ENCODE measurements at regions not wholly inside any gene's neighbourhood (a gene's known extent, or its start where the extent isn't known, plus 50 kb on each side); places are given as distances from the start of the nearest gene placed in this dataset.
"Not testable (repeated sequence)": the region's sequence is repeated elsewhere in the genome, so short reads cannot be mapped to it uniquely, and the experiment has no call there.

GRCh38 chr12:83709899-83710298 is 1023.2 kb downstream of the TMTC2 start:
- Histone ChIP-seq H3K36me3 (ENCODE audit: low read depth) (no peaks in the 10 kb centered on the region), H3K4me3 (no peak overlapping the region), H3K4me1 (ENCODE audit: low read depth) (no peaks in the 10 kb centered on the region), H3K9me3 (peaks cover 34% of the 10 kb centered on the region)
- ATAC-seq (no peak), DNase-seq (no peak)
- TF ChIP-seq CTCF (IDR thresholded peaks at IDR 0.05): no peak
- intact Hi-C loops (cut with DNase I, micrococcal nuclease): no loop called here

GRCh38 chr12:83700838-83701237 is 1014.1 kb downstream of the TMTC2 start:
- intact Hi-C loops (cut with DNase I, micrococcal nuclease): no loop called here
- H3K4me1 ChIP-seq (ENCODE audit: low read depth): no peaks in the 10 kb centered on the region

GRCh38 chr12:83696311-83696710 is 1009.6 kb downstream of the TMTC2 start:
- H3K9me3 ChIP-seq; H3K36me3 ChIP-seq (ENCODE audit: low read depth); H3K4me3 ChIP-seq; intact Hi-C loops (cut with DNase I, micrococcal nuclease); H3K4me1 ChIP-seq (ENCODE audit: low read depth); DNase-seq; ATAC-seq: not testable (repeated sequence)

More at GRCh38 chr12:83700838-83701237, 1014.1 kb downstream of the TMTC2 start:
- TF ChIP-seq CTCF (IDR thresholded peaks at IDR 0.05): no peak
- peaks cover 8% of the 10 kb centered on the region for H3K9me3 ChIP-seq
- ATAC-seq (no peak), DNase-seq (no peak)
- H3K4me3 ChIP-seq: no peak overlapping the region
- no peaks in the 10 kb centered on the region for H3K36me3 ChIP-seq (ENCODE audit: low read depth)

GRCh38 chr12:83691730-83692129 is 1005.0 kb downstream of the TMTC2 start:
- TF ChIP-seq CTCF (IDR thresholded peaks at IDR 0.05): no peak
- intact Hi-C loops (cut with DNase I, micrococcal nuclease): no loop called here
- no peak for ATAC-seq
- Histone ChIP-seq H3K36me3 (ENCODE audit: low read depth) (no peaks in the 10 kb centered on the region), H3K9me3 (peaks cover 1% of the 10 kb centered on the region), H3K4me3 (no peak overlapping the region), H3K4me1 (ENCODE audit: low read depth) (no peaks in the 10 kb centered on the region)
- DNase-seq: no peak

- Histone ChIP-seq H3K36me3 (ENCODE audit: low read depth) (no peaks in the 10 kb centered on the region), H3K9me3 (no peaks in the 10 kb centered on the region), H3K4me3 (no peak overlapping the region), H3K4me1 (ENCODE audit: low read depth) (no peaks in the 10 kb centered on the region)
- intact Hi-C loops (cut with DNase I, micrococcal nuclease): no loop called here
- TF ChIP-seq CTCF (IDR thresholded peaks at IDR 0.05): no peak
- DNase-seq (no peak), ATAC-seq (no peak)
These were observed 1003.8 kb downstream of the TMTC2 start for GRCh38 chr12:83690465-83690864.

- no peak overlapping the region for H3K4me3 ChIP-seq
- DNase-seq: no peak
- no peaks in the 10 kb centered on the region for H3K9me3 ChIP-seq
- no peak for ATAC-seq
- no peaks in the 10 kb centered on the region for H3K36me3 ChIP-seq (ENCODE audit: low read depth)
- TF ChIP-seq CTCF (IDR thresholded peaks at IDR 0.05): no peak
- H3K4me1 ChIP-seq (ENCODE audit: low read depth): no peaks in the 10 kb centered on the region
- intact Hi-C loops (cut with DNase I, micrococcal nuclease): no loop called here
These were observed 1002.6 kb downstream of the TMTC2 start for GRCh38 chr12:83689333-83689732.

All from mucosa of descending colon (tissue), 3 donors.